NOMO-1 treated with DMSO at 0.1 percent for 48 hours (cell line): ENCODE measurements at regions not wholly inside any gene's neighbourhood (a gene's known extent, or its start where the extent isn't known, plus 50 kb on each side); places are given as distances from the start of the nearest gene placed in this dataset.
"Not testable (repeated sequence)": the region's sequence is repeated elsewhere in the genome, so short reads cannot be mapped to it uniquely, and the experiment has no call there.

Experiments used
- DNase-seq: peaks from one replicate; lab custom pipeline; 2025; ENCODE audit not compliant: unreplicated experiment; lab: John Stamatoyannopoulos, UW

DNA sequence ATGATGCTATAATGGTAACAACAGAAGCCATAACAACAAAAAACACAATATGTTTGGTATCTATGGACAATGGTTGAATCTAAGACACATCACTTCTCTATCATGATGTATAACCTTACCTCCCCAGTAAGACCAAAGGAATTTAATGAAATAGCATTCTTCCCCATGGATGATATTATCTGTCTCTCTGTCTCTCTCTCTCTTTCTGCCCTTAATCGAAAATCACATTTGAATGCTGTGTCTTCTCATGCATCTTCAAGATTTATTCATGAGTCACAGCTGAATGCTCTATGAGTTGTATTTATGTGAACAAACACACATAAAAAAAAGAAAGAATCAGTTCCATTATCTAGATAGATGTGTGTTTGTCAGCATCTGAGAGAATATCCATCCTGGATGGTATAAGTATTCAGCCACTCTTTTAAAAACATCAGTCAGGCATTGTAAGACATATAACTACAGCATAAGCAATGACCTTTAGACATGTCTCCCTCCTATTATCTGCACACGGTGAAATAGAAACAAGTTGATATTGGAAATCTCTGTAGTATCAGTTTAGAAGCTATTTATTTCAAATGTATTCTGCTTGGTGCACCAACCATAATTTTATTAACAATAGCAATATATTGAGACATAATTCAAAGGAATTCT lies 433.3 kb downstream of the TOX3 start:
- no peak for DNase-seq

DNA sequence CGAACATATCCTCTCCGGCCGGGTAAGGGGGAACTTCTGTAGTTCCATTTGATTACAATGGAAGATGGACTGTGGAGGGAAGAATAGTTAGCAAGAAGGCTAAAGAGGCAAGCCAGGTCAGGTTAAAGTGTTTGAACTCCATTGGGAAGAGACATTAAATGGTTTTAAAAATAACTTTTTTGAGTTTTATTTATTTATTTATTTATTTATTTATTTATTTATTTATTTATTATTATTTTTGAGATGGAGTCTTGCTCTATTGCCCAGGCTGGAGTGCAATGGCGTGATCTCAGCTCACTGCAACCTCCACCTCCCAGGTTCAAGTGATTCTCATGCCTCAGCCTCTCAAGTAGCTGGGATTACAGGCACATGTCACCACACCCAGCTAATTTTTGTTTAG lies 441.9 kb downstream of the TOX3 start:
- not testable (repeated sequence) for DNase-seq

DNA sequence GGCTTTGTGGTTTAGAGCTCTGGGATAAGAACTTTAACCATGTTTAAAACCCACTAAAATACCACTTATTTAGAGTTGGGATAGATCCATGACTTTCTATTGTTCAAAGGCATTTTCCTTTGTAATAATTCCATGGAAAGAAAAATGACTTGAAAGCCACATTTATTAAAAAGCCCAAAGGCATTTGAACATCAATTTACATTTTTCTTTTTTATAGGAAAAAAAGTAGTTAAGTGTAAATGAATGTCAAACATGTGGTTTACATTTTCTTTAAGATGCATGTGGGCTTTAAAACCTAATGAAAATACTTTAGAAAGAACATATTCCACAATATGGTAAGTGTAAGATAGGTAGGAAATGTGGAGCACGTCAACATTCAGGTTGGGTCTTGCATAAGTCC lies 443.2 kb downstream of the TOX3 start:
- no peak for DNase-seq

DNA sequence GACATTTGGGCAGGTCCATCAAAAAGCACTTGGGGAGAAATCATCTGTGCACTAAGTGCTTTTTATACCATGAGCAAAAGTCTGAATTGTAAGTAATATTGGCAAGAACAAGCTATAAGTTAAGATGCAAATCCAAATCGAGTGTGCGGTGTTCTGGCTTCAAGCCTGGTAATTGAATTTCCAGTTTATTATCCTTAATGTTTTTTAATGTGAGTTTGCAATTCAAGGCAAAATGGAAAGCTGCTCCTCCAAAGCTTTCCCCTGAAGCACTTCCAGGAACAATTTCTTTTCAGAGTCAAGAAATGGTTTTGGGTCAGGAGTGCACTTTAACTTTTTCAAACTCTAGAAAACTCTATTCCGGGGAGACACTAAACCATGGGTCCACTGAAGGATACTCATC lies 445.7 kb downstream of the TOX3 start:
- no peak for DNase-seq

DNA sequence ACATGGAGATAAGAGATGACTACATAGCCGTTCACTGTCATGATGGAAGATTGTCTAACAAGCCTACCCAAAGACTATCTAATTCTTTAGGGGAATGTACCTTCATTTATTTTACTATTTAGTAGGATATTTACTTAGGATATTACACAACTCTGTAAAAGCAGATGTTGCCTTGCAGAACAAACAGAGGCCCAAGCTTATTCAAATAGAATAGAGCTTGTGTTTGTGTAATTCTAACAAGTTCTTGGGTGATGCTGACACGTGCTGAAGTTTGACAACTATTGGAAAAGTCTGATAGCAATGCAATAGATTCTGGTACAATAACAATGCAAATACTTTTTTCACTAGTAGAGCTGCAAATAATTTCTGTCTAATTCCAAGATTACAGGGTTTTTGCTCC lies 447.6 kb downstream of the TOX3 start:
- no peak for DNase-seq

DNA sequence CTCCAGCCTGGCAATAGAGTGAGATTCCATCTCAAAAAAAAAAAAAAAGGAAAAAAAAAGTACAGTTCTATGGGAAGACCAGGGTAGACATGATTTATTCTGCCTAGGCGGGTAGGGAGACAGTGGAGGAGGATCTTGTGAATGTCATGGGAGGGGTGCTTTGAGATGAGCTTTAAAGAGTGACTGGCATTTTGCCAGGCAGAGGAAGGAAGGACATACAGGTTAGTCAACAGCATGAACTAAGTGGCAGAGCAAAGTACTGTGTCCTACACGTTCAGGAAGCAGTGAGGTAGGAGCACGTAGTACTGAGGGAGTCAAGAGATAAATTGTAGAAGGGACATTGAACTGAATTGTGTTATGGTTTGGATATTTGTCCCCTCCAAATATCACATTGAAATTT lies 451.5 kb downstream of the TOX3 start:
- DNase-seq = no peak

DNA sequence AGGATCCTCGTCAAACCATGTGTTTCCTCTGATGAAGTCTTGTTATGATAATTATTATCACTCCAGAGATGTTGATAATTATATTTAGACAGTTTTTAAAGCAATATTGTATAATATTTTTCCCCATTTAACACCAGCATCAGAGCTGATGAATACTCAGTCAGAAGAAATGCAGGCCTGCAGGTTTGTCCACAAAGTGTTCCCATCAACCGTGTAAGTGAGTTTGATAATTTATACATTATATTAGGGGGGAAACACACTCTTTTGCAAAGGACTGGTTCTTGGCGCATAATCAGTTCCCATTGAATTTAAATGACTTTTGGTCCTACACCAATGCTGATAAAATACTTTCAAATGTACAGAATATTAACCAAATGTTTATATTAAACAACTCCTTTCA lies 454.8 kb downstream of the TOX3 start:
- DNase-seq = no peak

DNA sequence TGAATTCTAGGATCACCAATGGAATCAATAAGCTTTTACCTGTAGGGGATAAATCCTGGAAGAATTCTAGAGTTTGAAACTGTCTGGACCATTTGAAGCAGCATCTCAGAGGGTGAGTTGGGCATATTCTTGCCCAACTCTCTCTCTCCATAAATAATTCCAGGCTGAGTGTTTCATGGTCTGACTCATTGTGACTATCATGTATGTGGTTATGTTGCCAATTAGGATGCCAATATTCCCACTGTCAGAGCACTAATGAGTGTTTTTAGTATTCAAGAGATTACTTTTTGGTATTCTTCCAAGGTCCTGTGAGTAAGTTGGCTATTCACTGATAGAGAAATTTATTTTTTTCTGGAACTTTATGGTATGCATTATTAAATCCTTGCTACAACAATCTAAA lies 456.9 kb downstream of the TOX3 start:
- no peak for DNase-seq

DNA sequence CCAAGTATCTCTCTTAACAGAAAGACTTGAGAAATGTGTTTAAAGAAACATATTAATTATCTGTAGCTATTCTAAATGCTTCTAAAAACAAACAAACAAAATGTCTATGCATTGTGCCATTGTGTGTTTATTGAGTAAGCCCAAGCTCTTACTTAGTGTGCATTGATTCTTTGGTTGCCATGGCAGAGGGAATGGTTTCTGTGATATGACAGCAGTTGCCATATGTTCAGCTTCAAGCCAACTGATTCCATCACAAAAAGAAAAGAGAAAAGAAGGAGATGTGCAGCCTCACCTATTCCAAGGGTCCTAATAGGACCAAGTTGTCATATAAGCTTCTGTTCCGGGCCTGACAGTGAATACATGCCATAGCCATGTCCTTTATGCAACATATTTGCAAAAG lies 457.5 kb downstream of the TOX3 start:
- no peak for DNase-seq

DNA sequence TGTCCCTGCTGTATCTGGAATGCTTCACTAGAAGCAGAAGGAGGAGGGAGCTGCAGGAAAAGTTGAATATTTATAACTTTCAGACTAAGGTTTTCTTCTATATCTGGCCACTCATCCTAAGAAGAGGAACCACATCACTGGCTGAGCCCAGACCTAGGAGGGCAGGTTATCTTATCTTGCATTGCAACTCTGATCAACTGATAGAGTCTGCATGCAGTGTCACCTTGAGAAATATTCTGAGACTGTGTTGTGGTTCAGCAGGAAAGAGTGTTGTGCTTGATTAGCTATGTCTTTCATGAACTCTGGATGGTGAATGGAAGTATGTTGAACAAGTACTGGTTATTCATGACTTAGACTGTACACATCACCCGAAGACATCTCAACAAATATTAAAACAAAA lies 460.0 kb downstream of the TOX3 start:
- DNase-seq = no peak

DNA sequence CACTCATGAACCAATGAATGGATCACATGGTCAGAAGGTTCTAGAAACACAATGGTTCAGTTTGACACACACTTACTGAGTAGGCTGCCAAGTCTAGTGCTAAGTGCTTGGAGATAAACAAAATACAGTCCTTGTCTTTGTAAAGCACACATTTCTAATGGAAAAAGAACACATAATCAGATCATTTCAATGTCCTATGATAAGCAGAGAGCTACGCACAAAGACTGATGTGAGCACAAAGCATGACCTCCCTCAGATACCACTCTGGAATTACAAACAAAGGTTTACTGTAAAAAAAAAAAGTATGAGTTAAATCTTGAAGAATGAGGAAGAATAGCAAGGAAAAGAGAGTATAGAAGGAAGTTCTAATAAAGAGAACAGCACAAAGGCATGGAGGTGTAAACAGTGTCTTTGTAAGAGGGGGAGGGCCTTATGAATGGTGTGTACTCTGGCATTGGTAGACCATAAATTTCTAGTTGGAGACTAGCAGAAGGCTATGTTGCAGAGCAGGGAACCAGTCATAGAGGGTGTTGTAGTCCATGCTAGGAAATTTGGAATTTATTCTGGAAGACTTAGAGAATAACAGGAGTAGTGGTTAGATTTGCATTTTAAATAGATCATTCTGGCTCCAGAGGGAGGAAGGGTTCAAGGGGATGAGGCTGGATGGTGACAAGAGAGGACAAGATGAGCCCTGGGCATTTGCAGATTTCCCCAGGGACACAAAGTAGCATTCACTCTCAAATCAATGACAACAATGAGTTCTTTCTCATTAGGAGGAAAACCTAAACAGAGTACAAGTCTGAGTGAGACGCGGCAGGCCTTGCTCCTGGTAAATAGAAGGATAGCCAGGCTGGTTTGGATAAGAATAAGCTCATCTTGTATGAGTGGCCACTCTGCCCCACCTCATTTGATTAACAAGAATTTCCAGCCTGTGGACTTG lies 468.0 kb downstream of the TOX3 start:
- no peak for DNase-seq

DNA sequence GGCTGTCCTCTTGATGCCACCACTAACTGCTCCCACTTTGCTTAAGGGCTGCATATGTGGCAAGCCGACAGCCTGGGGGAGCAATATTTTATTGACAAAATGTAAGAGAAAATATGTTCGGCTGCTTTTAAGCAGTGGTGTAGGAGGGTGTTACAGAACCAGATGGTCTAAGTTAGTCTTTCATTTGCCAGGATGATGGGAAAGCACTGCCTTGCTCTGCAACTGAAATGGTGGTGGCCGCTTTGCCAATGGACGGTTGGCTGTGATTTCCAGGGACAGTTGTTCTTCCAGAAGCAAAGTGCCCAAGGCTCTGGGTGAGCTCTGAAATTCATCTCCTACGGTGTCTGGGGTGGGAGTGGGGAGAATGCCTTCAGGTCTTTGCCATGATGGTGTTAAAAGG lies 469.3 kb downstream of the TOX3 start:
- no peak for DNase-seq

DNA sequence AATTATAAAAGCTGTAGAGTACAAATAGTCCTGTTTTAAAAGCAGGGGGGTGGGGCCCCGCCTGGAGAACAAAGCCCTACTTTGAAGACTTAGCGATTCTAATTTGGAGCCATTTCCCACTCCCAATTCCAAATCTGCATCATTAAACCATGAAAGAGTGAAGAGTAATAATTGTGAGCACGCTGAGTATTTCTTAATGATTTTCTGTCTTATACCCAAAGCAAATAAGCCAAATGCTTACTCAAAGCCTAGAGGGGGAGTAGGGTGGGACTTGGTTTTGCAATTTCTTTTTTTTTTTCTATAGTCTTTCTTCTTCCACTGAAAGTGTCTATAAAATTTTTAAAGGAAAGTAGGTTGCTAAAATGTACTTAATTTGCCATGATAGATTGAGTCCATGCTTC lies 470.1 kb downstream of the TOX3 start:
- DNase-seq = no peak

DNA sequence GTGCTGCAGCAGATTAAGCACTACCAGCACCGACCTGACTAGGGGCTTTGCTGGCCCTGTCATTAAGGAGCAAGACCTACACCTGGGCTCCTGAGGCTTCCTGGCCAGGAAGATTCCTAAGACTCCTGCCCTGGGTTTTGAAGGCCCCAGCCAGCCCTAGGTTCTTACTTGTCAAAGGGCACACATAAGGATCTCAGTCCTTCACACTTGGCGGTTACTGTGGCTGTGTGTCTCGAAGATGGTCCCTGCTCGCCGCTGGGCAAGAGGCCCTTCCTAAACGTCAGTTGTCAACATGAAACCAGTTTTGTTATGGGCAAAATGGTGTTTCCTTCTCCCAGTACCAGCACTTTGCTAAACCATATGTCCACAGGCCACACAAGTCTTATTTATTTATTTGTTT lies 470.6 kb downstream of the TOX3 start:
- DNase-seq = no peak

DNA sequence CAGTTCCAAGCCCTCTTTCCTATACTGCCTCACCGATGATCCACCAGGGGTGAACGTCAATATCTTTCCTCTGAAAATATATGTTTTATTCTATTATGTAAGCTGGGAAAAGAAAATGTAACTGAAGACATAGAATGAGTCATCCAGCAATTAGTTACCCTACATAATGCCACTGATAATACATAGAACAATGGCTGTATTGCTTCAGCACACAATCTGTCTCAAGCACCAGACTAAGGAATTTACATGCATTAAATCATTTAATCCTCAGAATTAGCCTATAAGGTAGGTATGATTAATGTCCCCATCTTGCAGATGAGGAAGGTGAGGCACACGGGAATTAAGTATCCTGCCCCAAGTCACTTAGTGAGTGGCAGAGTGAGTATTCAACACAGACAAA lies 472.8 kb downstream of the TOX3 start:
- no peak for DNase-seq

DNA sequence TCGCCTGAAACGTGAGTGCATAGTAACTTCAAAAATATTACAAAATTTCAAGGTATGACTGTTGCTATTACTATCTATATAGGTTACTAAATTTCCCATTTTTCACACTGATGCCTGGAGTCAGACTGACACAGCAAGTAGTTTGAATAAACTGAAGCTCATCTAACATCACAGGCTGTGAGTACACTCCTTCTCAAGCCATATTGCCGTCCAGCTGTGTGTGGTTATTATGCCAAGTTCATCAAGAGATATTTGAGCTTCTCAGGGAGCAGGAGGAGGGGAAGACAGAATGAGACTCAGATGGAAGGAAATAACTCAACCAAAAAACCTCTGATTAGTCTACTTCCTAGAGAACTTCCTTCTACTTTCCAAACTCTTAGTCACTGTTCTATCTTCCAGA lies 473.9 kb downstream of the TOX3 start:
- no peak for DNase-seq

DNA sequence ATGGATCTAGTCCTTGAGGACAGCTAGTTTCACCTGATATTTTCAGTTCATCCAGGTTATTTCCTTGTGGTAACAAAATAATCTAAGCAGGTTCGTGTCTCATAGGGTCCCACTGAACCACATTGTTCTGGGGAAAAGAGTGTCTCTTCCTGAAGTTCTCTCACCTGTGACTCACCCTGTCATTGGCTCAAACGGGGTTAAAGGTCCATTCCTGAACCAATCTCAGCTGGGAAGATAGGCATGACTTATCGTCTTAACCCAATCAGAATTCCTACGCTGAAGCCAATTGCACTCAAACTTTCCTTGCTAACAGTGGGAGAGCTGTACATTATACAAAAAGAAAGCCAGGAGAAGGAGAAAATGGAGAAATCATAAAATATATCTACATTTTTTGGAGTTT lies 475.8 kb downstream of the TOX3 start:
- no peak for DNase-seq

DNA sequence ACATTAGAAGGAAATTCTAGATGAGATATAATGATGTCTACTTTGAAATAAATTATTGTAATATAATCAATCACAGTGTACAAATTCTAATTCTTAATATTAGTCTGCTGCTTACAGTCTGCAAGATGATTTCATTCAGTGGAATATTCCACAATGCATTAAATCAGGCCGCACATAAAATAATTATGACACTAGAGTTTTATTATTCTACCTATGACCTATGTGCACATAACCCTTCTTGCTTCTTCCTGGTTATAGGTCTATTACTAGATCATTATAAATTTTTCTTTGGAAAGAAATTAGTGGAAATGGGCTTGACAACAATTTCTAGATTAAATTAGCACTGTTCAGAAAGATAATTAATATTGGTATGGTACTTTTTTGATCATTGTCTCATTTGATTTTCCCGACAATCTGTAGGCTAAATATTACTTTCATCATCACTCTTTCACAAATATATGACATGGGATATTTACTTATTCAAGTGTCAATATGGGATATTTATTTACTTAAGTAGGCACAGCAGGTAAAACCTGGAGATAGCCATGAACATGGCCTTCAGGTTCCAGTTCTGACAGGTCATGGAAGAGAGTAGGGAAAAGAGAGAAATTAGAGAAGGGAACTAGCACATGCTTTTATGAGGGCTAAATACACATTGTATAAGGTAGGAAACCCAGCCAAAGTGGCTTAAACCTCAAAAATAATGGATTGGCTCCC lies 476.4 kb downstream of the TOX3 start:
- DNase-seq = no peak

DNA sequence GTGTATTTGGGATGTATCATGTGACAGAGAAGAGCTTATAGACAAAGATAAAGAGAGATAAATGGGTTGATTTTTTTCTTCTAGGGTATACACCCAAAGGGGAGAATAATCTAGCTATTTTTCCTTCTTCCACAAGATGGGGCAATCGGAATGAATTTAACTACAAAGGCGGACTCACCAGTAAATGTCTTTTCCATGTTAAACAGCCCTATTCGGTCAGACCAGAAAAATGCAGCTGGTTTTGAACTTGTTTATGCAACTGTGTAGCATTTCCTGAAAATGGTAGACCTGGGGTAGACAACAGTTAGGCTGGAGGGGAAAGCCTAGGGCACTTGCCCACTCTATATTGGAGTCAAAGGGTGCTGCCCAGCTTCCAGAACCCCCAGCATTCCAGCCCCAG lies 477.1 kb downstream of the TOX3 start:
- DNase-seq = no peak

DNA sequence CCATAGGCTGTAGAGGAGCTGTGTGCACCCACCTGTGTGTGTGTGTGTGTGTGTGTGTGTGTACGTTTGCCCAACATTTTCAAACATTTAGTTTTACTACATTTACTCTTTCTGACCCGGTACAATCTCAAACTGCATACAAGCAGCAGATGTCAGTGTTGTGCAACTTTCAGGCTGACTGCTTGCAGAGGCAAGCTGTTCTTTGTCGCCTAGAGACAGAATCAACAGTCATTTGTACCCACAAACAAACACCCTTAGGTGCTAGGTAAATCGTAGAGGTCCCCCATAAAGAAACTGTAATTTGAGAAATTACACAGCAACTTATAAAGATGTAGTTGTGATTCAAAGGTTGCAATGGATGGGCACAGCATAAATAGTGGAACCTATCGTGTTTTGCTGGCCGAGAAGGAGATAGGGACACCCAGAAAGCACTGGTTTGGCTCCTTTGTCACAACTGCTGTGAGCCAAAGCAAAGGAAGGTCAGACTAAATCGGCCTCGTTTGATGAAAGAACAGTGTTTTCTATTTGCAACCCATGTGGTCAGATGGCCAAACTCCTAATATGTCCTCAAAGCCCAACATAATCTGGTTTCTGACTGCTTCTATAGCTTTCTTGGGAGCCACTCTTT lies 478.4 kb downstream of the TOX3 start:
- DNase-seq = peak; percentile 1

DNA sequence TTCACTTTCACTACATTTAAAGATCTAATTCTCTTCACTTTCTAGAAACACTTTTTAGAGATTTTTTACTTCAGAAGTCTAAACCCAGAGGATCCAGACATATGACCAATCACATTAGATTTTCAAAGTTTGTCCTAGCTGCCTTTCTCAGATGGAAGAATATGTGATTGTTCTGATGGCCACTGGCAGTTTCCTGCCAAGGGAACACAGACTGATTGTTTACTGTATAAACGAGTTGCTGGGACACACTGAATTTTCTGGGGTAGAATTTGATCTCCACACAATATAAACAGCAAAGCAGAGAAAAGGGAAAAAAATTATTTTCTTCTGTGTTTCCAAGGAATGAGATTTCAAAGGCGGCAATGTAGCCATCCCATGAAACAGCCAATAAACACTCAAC lies 480.0 kb downstream of the TOX3 start:
- no peak for DNase-seq

DNA sequence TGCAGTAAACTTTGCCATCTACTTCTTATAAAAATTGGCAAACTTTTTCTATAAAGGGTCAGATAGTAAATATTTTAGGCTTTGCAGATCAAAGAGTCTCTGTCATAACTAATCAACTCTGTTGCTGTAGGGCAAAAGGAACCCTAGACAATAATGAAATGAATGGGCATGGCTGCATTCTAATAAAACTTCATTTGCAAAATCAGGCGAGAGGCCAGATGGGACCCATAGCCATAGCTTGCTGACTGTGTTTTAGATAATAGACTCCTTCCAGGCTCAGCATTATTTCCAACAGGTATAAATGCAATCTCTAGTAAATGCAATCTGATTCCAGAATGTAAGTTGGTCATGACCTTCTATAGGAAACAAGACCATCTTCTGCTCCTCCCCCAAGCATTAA lies 490.7 kb downstream of the TOX3 start:
- DNase-seq = no peak
